H1 (cell line): ENCODE measurements at regions not wholly inside any gene's neighbourhood (a gene's known extent, or its start where the extent isn't known, plus 50 kb on each side); places are given as distances from the start of the nearest gene placed in this dataset.

Experiments
- CTCF ChIA-PET: fragments of 300-600 bp; sonication (Branson Sonifier 250); formaldehyde crosslinking; loops from one replicate; lab custom pipeline; 2021; ENCODE audit not compliant: partially characterized antibody; lab: Charles Lee
- POLR2A ChIA-PET: fragments of 300-600 bp; sonication (Branson Sonifier 250); formaldehyde crosslinking; loops from one replicate; lab custom pipeline; 2021; ENCODE audit warnings: inconsistent platforms; ENCODE audit not compliant: partially characterized antibody; lab: Charles Lee
- DNase-seq, 2 experiments: peaks; one replicate each; pipeline versions ENCODE4 v3.0.0 to v3.0.0-alpha.2; 2010 to 2022; ENCODE audit warnings: low spot score in 2 of 2, low read depth in 1 of 2, mixed read lengths in 1 of 2
- FAIRE-seq: peaks from 2 replicates; lab custom pipeline; 2011; peaks lifted over from hg19 to GRCh38; lab: Jason Lieb, UNC
- H2AFZ ChIP-seq: 2 replicates; pipeline ENCODE4 v1.8.1; 2012; ENCODE audit warnings: low read length, inconsistent platforms
- H2AK5ac ChIP-seq: 2 replicates; pipeline ENCODE4 v1.6.1; 2013; ENCODE audit warnings: low read depth, low read length
- H2BK120ac ChIP-seq: replicated peaks from 2 replicates; pipeline ENCODE3; 2013; ENCODE audit warnings: low read depth, low read length, inconsistent platforms
- H2BK12ac ChIP-seq: 2 replicates; pipeline ENCODE4 v1.6.1; 2013; ENCODE audit warnings: low read depth, low read length
- H2BK15ac ChIP-seq: 2 replicates; pipeline ENCODE4 v1.6.1; 2013; ENCODE audit warnings: low read length
- H2BK20ac ChIP-seq: 2 replicates; pipeline ENCODE4 v1.6.1; 2013; ENCODE audit warnings: low read length
- H2BK5ac ChIP-seq: 2 replicates; pipeline ENCODE4 v1.6.1; 2013; ENCODE audit warnings: low read depth, low read length
- H3K14ac ChIP-seq: 2 replicates; pipeline ENCODE4 v1.6.1; 2013; ENCODE audit warnings: inconsistent platforms; ENCODE audit not compliant: insufficient read length
- H3K18ac ChIP-seq: 2 replicates; pipeline ENCODE4 v1.6.1; 2013; ENCODE audit warnings: low read length; ENCODE audit errors: extremely low read depth
- H3K23ac ChIP-seq: 2 replicates; pipeline ENCODE4 v1.6.1; 2013; ENCODE audit warnings: inconsistent platforms; ENCODE audit not compliant: insufficient read length
- H3K23me2 ChIP-seq: 2 replicates; pipeline ENCODE4 v1.6.1; 2013; ENCODE audit warnings: low read depth, low read length
- H3K27ac ChIP-seq: 2 replicates; pipeline ENCODE4 v1.6.1; 2011; ENCODE audit warnings: low read depth, low read length, inconsistent platforms
- H3K27me3 ChIP-seq, 4 experiments: replicated peaks in 1 of 4; 1 replicate in 1 of 4; 2 replicates in 3 of 4; pipeline versions ENCODE4 v1.6.1 to v1.8.1; 2011 to 2013; ENCODE audit warnings: low read length in 3 of 4, mild to moderate bottlenecking in 3 of 4, inconsistent platforms in 2 of 4, mixed read lengths in 2 of 4, moderate library complexity in 1 of 4; ENCODE audit not compliant: control insufficient read depth in 3 of 4, insufficient read depth in 3 of 4; ENCODE audit errors: extremely low read depth in 1 of 4
- H3K36me3 ChIP-seq, 4 experiments: 2 replicates each; pipeline versions ENCODE4 v1.6.1 to v1.8.1; 2011 to 2013; ENCODE audit warnings: mild to moderate bottlenecking in 4 of 4, low read length in 3 of 4, moderate library complexity in 2 of 4, control low read depth in 1 of 4, inconsistent platforms in 1 of 4; ENCODE audit not compliant: insufficient read depth in 4 of 4, control insufficient read depth in 2 of 4
- H3K4ac ChIP-seq: replicated peaks from 2 replicates; pipeline ENCODE3; 2013; ENCODE audit warnings: low read length, low read depth, mixed read lengths, inconsistent platforms; ENCODE audit not compliant: insufficient read length
- H3K4me1 ChIP-seq, 4 experiments: replicated peaks in 1 of 4; 1 replicate in 1 of 4; 2 replicates in 3 of 4; pipeline versions ENCODE4 v1.6.1 to v1.8.1; 2011 to 2013; ENCODE audit warnings: low read length in 3 of 4, inconsistent platforms in 2 of 4, mixed read lengths in 1 of 4; ENCODE audit not compliant: insufficient read depth in 4 of 4, control insufficient read depth in 3 of 4
- H3K4me2 ChIP-seq, 2 experiments: 2 replicates each; pipeline versions ENCODE4 v1.6.1 to v1.8.1; 2011 to 2013; ENCODE audit warnings: low read depth in 2 of 2, low read length in 2 of 2, control low read depth in 1 of 2, inconsistent platforms in 1 of 2, mild to moderate bottlenecking in 1 of 2; ENCODE audit not compliant: insufficient read depth in 1 of 2
- H3K4me3 ChIP-seq, 4 experiments: fragments of 200-600, 300-600 bp in 1 of 4; sonication (generic), shearing (Covaris generic), sonication (Bioruptor Twin) in 1 of 4; 2 replicates each; pipeline versions ENCODE4 v1.5.1 to v1.8.1; 2011 to 2016; ENCODE audit warnings: low read length in 4 of 4, low read depth in 3 of 4, control low read depth in 2 of 4, inconsistent platforms in 2 of 4, mild to moderate bottlenecking in 2 of 4, mixed read lengths in 1 of 4, moderate library complexity in 1 of 4; ENCODE audit not compliant: insufficient read depth in 2 of 4; ENCODE audit errors: extremely low read depth in 1 of 4
- H3K56ac ChIP-seq: replicated peaks from 2 replicates; pipeline ENCODE3; 2013; ENCODE audit warnings: low read depth, mild to moderate bottlenecking, mixed read lengths, low read length, inconsistent platforms; ENCODE audit not compliant: insufficient read length
- H3K79me1 ChIP-seq: 2 replicates; pipeline ENCODE4 v1.6.1; 2013; ENCODE audit warnings: low read depth, low read length, control low read depth
- H3K79me2 ChIP-seq, 2 experiments: 2 replicates each; pipeline versions ENCODE4 v1.6.1 to v1.8.1; 2012 to 2013; ENCODE audit warnings: low read length in 2 of 2, mild to moderate bottlenecking in 2 of 2, inconsistent platforms in 1 of 2; ENCODE audit not compliant: insufficient read depth in 2 of 2, control insufficient read depth in 1 of 2
- H3K9ac ChIP-seq, 4 experiments: replicated peaks in 1 of 4; 1 replicate in 1 of 4; 2 replicates in 3 of 4; pipeline versions ENCODE4 v1.6.1 to v1.8.1; 2011 to 2013; ENCODE audit warnings: low read depth in 3 of 4, low read length in 3 of 4, control low read depth in 2 of 4, mild to moderate bottlenecking in 2 of 4, moderate library complexity in 2 of 4, inconsistent platforms in 1 of 4; ENCODE audit errors: extremely low read depth in 1 of 4
- H3K9me3 ChIP-seq, 2 experiments: 2 replicates each; pipeline versions ENCODE4 v1.6.1 to v1.8.1; 2012 to 2013; ENCODE audit warnings: mild to moderate bottlenecking in 2 of 2, moderate library complexity in 2 of 2, control low read depth in 1 of 2, inconsistent platforms in 1 of 2, low read depth in 1 of 2, low read length in 1 of 2, mixed read lengths in 1 of 2; ENCODE audit not compliant: insufficient read depth in 2 of 2
- H4K20me1 ChIP-seq, 2 experiments: replicated peaks in 1 of 2; 2 replicates each; pipeline versions ENCODE3 to v1.8.1; 2011 to 2013; ENCODE audit warnings: inconsistent platforms in 2 of 2, low read length in 2 of 2, mild to moderate bottlenecking in 1 of 2; ENCODE audit not compliant: insufficient read depth in 2 of 2, control insufficient read depth in 1 of 2
- H4K5ac ChIP-seq: 2 replicates; pipeline ENCODE4 v1.6.1; 2013; ENCODE audit warnings: low read length, low read depth, mixed read lengths, inconsistent platforms; ENCODE audit not compliant: insufficient read length
- H4K8ac ChIP-seq: 2 replicates; pipeline ENCODE4 v1.8.0; 2013; ENCODE audit warnings: mild to moderate bottlenecking, moderate library complexity, low read length, inconsistent platforms; ENCODE audit not compliant: insufficient read depth; ENCODE audit errors: extremely low read depth
- H4K91ac ChIP-seq: replicated peaks from 2 replicates; pipeline ENCODE3; 2013; ENCODE audit warnings: low read length, mixed read lengths, inconsistent platforms; ENCODE audit not compliant: insufficient read length
- BACH1 ChIP-seq: IDR thresholded peaks from 2 replicates; pipeline ENCODE4 v1.6.1; 2012; ENCODE audit warnings: low read length, improper control_type of control experiment
- BRCA1 ChIP-seq: IDR thresholded peaks from 2 replicates; pipeline ENCODE4 v1.6.1; 2012; ENCODE audit warnings: low read depth, low read length, improper control_type of control experiment
- FOSL1 ChIP-seq: IDR thresholded peaks from 2 replicates; pipeline ENCODE4 v1.6.1; 2011; ENCODE audit warnings: mild to moderate bottlenecking, low read depth, low read length, moderate library complexity; ENCODE audit not compliant: insufficient read depth
- HDAC6 ChIP-seq: IDR thresholded peaks from one replicate; pipeline ENCODE4 v1.7.1; 2012; ENCODE audit warnings: low read depth, mild to moderate bottlenecking, inconsistent platforms, low read length, moderate library complexity
- JUND ChIP-seq: IDR thresholded peaks from 2 replicates; pipeline ENCODE4 v1.6.1; 2011; ENCODE audit warnings: mild to moderate bottlenecking, improper control_type of control experiment, low read length
- MAFK ChIP-seq: IDR thresholded peaks from 2 replicates; pipeline ENCODE4 v1.6.1; 2012; ENCODE audit warnings: low read depth, mild to moderate bottlenecking, improper control_type of control experiment, low read length
- MAX ChIP-seq: IDR thresholded peaks from 2 replicates; pipeline ENCODE4 v1.6.1; 2012; ENCODE audit warnings: inconsistent platforms
- NRF1 ChIP-seq: IDR thresholded peaks from 2 replicates; pipeline ENCODE4 v1.6.1; 2011; ENCODE audit warnings: mild to moderate bottlenecking, low read depth, low read length, improper control_type of control experiment
- POLR2A ChIP-seq, 2 experiments: IDR thresholded peaks; 1 replicate in 1 of 2; 2 replicates in 1 of 2; pipeline ENCODE4 v1.6.1; 2011; ENCODE audit warnings: low read depth in 2 of 2, low read length in 2 of 2, mild to moderate bottlenecking in 2 of 2; ENCODE audit errors: control extremely low read depth in 1 of 2
- POLR2AphosphoS5 ChIP-seq: IDR thresholded peaks from 2 replicates; pipeline ENCODE4 v1.6.1; 2011; ENCODE audit warnings: low read depth, low read length
- RXRA ChIP-seq: IDR thresholded peaks from 2 replicates; pipeline ENCODE4 v1.6.1; 2011; ENCODE audit warnings: low read depth, mild to moderate bottlenecking, low read length, moderate library complexity; ENCODE audit not compliant: insufficient read depth
- SIRT6 ChIP-seq: IDR thresholded peaks from one replicate; pipeline ENCODE4 v1.7.1; 2012; ENCODE audit warnings: low read length, inconsistent platforms
- SP1 ChIP-seq: IDR thresholded peaks from 2 replicates; pipeline ENCODE4 v1.6.1; 2011; ENCODE audit warnings: low read depth, low read length
- SUZ12 ChIP-seq: fragments of 200-600 bp; sonication (generic); IDR thresholded peaks from 2 replicates; pipeline ENCODE4 v1.6.1; 2012; ENCODE audit warnings: mild to moderate bottlenecking, inconsistent platforms, low read length, moderate library complexity, mixed read lengths
- TAF7 ChIP-seq: optimal IDR thresholded peaks from 2 replicates; pipeline ENCODE3; 2011; ENCODE audit warnings: low read depth, mild to moderate bottlenecking, inconsistent platforms, low read length, moderate library complexity, borderline replicate concordance
- TBP ChIP-seq: IDR thresholded peaks from 2 replicates; pipeline ENCODE4 v1.6.1; 2011; ENCODE audit warnings: low read depth, low read length, improper control_type of control experiment
- TCF12 ChIP-seq: IDR thresholded peaks from 2 replicates; pipeline ENCODE4 v1.6.1; 2011; ENCODE audit warnings: low read depth, mild to moderate bottlenecking, low read length

GRCh38 chr14:80446356-80446755 lies 235.1 kb upstream of the DIO2 start:
- Histone ChIP-seq H3K36me3 (no peaks in the 10 kb centered on the region), H3K14ac (no peak overlapping the region), H3K4me1 (peaks cover 0 to 5% (median 5%) of the 10 kb centered on the region in 4 experiments; a peak in 3 of 7 replicates), H3K27ac (no peak overlapping the region), H3K4ac (no peak overlapping the region), H3K9me3 (peaks cover 5 to 7% of the 10 kb centered on the region in 2 experiments; a peak in 1 of 4 replicates), H2AFZ (no peak overlapping the region), H3K4me3 (no peak overlapping the region), H3K79me1 (no peaks in the 10 kb centered on the region), H3K4me2 (no peak overlapping the region), H2BK20ac (no peak overlapping the region), H4K91ac (no peak overlapping the region), H2AK5ac (no peak overlapping the region), H3K27me3 (no peaks in the 10 kb centered on the region), H3K56ac (no peak overlapping the region), H3K23me2 (no peaks in the 10 kb centered on the region), H4K8ac (no peak overlapping the region), H3K79me2 (no peaks in the 10 kb centered on the region), H2BK12ac (no peak overlapping the region), H4K5ac (no peak overlapping the region), H2BK5ac (no peak overlapping the region), H3K9ac (no peak overlapping the region), H2BK120ac (no peak overlapping the region), H3K18ac (no peak overlapping the region), H3K23ac (no peak overlapping the region), H2BK15ac (no peak overlapping the region), H4K20me1 (no peaks in the 10 kb centered on the region)
- CTCF ChIA-PET, result interaction anchor here (0.6 kb wide), 2 partner anchors 287 to 1485 kb away, joined by 3 read pairs; no protein-coding TSS in a partner anchor
- POLR2A ChIA-PET, result no interaction called here
- FAIRE-seq (no peak), DNase-seq (no peak)
- TF ChIP-seq POLR2AphosphoS5, result no peak
- no peak for TF ChIP-seq POLR2A (IDR thresholded peaks at IDR 0.05; ENCODE audit: control extremely low read depth in 1 of 2, low read depth in 2 of 2, low read length in 2 of 2)
- TF ChIP-seq TAF7, result no peak
- TF ChIP-seq RXRA, result no peak
- no peak for TF ChIP-seq TCF12
- TF ChIP-seq JUND, result no peak
- TF ChIP-seq SP1, result no peak
- TF ChIP-seq BRCA1, result no peak
- TF ChIP-seq BACH1, result no peak
- no peak for TF ChIP-seq MAX
- TF ChIP-seq HDAC6, result no peak
- no peak for TF ChIP-seq SUZ12
- TF ChIP-seq SIRT6, result no peak
- no peak for TF ChIP-seq TBP
- no peak for TF ChIP-seq NRF1
- TF ChIP-seq FOSL1, result no peak
- TF ChIP-seq MAFK, result no peak
